ENCODE measurements at regions not wholly inside any gene's neighbourhood (a gene's known extent, or its start where the extent isn't known, plus 50 kb on each side); places are given as distances from the start of the nearest gene placed in this dataset.

DNA sequence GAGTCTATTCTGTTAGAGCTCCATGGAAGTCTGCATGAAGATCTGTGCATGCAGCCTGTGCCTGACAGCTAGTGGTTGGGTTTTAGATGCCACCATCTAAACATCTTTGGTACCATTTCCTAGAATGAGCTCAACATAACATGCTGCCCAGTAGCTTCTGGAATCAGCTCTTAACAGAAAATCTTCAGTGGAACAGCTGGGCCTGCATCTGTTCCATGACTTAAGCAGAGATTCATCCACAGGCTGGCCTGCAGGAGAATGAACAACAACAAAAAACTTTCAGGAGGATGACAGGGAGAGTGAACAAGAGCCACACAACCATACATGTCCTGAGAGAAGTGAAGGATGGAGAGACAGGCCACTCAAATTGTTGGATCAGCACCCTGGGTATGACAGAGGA lies 316.6 kb downstream of the RDH14 start:
- no peak for DNase-seq

DNA sequence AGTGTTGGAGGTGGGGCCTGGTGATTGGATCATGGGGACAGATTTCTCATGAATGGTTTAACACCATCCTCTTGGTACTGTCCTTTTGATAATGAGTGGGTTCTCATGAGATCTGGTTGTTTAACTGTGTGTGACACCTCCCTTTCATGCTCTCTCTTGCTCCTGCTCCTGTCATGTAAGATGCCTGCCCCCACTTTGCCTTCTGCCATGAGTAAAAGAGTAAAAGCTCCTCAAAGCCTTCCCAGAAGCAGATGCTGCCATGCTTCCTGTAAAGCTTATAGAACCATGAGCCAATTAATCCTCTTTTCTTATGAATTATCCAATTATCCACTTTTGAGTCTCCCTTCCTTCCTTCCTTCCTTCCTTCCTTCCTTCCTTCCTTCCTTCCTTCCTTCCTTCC lies 317.7 kb downstream of the RDH14 start:
- no peak for DNase-seq

DNA sequence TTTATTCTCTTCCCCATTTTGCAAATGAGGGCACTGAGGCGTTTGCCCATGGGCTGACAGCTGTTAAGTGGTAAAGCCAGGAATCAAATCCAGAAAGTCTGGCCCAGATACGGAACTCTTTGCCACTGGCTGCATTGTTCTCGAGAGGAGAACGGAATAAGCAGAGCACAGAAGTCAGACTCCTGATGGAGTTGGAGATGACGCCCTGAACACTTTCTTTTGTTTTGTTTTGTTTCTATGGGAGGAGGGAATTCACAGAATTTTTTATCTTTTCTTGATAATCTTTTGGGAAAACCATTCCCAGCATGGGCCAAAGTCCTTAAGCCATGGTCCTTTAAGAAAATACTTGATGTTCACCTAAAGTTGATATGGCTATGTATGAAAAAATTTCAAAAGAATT lies 322.2 kb downstream of the RDH14 start:
- DNase-seq: no peak

DNA sequence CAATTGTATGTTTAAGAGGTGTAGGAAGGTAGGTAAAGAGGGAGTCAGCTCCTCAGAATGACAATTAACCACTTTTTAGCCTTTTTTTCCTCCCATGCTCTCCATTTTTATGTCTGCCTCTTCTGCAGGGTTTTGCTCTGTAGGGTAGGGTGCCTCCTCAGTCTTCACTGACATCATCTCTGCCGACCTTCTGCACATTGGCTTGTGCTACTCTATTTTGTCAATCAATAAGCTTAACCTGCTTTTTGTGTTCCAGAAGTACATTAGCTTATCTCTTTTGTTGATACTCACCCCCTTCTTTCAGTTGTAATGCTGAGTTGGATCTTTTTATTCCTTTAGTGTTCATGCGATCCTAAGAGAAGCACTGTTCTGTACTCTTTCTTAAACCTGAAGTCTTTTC lies 323.2 kb downstream of the RDH14 start:
- no peak for DNase-seq

GRCh38 chr2:18232731-18233438 lies 327.6 kb downstream of the RDH14 start:
- DNase-seq: no peak

DNA sequence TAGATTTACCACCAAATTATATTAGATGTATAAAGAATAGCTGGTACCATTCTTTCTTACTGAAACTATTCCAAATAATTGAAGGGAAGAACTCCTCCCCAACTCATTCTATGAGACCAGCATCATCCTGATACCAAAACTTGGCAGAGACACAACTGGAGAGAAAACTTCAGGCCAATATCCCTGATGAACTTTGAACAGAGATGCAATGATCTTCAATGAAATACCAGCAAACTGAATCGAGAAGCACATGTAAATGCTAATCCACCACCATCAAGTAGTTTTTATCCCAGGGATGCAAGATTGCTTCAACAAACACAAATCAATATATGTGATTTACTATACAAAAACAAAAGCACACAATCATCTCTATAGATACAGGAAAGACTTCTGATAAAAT lies 329.8 kb downstream of the RDH14 start:
- DNase-seq: no peak

DNA sequence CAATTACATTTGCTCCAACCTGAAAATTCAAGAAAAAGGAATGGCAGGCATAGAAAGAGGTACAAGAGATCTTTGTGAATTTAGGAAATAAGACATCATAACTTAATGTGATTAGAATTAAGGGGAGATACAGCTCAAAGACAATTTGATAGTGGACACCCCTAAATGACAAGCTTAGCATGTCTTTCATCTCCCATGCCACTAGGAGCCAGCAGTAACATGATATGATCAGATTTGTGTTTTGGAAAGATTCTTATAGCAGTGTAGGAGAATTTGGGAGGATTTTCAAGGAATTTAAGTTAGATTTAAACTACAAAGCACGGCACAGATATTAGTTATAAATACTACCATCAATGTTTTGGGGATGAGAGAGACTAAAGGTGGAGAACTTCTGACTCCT lies 340.8 kb downstream of the RDH14 start:
- DNase-seq: no peak

DNA sequence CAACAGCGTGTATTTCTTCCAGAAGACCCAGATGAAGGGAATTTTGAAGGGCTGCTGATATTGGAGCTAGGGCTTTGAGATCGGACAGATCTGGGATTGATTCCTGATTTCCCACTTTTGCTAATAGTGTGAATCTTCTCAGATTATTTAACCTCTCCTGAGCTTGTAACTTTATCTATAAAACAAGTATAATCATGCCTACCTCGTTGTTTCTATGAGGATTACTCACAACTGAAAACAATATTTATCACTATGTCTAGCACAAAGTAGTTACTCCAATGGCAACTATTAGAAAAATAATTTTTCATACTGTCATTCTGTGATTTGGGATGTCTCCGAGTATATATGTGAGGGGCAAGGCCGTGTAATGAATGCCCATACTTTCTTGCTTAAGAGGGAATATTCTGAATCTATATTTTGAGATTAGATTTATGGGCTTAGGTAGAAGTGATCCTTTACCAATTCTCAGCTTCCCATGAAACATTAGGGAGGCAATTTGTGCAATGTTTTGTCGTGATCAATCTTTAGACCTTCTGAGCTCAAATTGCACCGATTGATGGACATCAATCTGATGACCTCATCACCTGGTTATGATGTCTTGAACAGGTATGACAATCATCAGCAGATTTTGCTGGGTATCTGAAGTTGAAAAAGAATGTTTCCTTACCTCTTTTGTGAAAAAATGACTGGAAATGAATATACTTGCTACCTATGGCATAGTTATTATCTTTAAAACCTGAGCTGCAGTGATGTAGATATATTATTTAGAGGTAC lies 339.9 kb downstream of the KCNS3 start:
- no peak for DNase-seq

DNA sequence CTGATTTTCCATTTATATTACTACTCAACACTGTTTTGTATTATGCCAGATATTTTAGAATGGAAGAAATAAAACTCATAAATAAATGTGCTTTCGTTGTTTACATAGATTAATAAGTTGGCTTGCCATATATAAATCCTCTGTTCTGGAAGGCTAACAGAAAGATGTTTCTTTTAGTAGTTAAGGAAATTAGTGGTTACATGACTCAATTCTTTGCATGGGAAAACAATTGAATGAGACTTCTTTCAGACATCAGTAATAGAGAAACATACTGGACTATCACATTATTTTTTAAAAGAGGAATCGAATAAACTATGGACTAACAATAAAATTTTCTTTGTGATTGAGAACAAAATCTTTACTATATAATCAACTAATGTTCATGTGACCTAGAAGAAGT lies 336.5 kb downstream of the KCNS3 start:
- DNase-seq: no peak

DNA sequence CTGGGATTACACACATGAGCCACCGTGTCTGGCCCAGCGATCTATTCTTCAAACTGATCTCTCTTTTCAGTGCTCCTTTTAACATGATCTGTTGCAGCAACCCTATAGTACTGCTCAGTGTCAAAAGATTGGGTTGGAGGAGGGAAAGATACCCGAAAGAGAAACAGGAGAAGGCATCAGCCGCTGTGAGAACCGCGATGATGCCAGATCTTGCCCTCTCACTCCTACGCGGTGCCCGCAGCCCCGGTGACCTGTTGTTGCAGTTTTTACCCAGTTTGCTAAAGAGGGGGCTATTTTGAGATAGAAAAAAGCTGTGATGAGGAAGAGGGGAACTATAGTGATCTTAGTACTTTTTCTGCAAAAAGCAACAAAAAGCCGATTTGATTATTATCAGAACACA lies 335.5 kb downstream of the KCNS3 start:
- DNase-seq: no peak

- no peak for DNase-seq
These were observed 331.6 kb downstream of the KCNS3 start for GRCh38 chr2:18209934-18210639.

DNA sequence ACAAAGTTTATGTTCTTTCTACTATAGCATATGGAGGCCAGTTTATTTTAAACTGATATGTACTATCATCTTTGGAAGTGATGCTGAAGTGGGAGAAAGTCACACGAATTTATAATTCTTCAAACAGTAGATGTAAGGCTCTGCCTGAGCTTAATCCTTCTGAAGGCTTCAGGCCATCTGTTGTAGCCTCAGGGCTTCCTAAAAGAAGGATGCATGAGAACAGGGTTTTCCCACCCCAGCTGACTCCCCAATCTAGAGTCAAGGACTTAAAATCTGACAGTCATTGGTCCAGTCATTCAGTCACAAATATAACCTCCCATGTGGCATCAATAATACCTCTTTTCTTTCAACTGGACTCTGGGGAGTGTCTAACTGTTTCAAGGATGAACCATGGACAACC lies 330.5 kb downstream of the KCNS3 start:
- no peak for DNase-seq

DNA sequence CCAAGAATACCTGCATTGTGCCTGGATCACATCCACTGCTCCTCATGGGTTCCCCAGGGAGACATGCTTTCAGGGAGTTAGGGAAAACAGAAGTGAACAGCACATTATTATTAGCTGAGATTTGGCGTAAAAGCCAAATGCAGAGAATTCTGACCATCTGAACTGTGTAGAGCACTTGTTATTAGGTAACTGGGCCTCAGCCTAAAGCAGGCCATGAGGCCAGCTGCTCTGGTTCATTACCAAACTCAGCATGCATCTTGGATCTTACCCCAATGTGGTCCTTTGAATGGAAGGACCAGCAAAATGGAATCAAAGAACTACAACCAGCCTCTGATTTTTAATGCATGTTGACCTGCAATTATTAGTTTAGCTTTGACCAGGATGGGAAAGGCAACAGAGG lies 322.3 kb downstream of the KCNS3 start:
- DNase-seq: no peak

- DNase-seq: no peak
These were observed 320.2 kb downstream of the KCNS3 start for GRCh38 chr2:18198677-18199076.

DNA sequence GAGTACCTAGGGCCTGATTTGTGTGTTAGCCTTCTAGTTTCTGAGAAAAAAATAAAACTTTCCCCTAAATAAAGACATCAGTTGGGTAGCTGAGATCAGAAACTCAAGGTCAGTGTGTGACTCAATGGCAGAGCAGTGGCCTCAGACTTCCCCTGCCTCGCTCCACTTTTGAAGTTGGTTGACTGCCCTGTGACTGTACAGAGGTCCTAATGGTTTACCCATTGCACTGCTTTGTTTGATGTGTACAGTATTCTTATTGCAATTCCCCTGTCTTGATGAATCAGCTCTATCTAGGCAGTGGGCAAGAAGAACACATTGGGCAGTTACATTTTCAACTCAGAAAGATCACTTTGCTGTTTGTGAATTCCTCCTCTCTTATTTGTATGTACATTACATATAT lies 315.7 kb downstream of the KCNS3 start:
- no peak for DNase-seq

DNA sequence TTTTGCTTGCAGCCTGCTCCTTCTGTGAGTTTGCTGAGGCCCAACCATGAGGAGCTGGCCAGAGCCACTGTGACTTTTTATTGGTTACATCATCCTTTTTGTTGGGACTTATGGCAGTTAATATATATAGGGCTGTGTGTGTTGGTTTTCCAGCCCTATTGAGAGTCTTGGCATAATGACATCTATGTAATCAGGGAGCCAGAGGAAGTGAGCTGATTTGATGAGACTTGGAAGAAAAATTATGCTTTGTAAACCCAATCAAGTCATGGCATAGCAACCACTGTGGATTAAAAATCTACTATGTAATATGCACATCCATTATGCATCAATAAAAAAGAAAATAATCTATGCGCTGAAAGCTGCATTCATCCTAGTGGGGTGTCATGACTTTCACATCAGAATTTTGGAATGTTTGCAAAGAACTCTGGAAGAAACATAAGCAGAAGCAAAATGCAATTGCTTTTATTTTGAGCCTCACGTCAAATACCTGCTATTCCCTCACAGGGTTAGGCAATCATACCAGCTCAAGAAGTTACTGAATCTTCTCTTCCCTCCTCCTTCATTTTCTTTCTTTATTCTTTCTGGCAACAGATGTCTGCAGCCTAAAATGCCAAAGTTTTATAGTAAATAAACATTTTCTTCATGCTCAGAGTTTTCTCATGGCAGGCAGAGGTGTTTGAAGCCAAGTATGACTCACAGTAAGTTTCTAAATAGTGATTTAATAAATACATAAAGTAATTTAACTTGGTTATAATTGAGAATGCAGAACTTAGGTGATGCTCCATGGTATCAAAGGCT lies 308.5 kb downstream of the KCNS3 start:
- no peak for DNase-seq

GRCh38 chr2:18182861-18183260 lies 304.4 kb downstream of the KCNS3 start:
- DNase-seq: no peak

- DNase-seq: no peak
These were observed 302.4 kb downstream of the KCNS3 start for GRCh38 chr2:18180912-18181311.

GRCh38 chr2:18180031-18180610 lies 301.7 kb downstream of the KCNS3 start:
- no peak for DNase-seq

DNA sequence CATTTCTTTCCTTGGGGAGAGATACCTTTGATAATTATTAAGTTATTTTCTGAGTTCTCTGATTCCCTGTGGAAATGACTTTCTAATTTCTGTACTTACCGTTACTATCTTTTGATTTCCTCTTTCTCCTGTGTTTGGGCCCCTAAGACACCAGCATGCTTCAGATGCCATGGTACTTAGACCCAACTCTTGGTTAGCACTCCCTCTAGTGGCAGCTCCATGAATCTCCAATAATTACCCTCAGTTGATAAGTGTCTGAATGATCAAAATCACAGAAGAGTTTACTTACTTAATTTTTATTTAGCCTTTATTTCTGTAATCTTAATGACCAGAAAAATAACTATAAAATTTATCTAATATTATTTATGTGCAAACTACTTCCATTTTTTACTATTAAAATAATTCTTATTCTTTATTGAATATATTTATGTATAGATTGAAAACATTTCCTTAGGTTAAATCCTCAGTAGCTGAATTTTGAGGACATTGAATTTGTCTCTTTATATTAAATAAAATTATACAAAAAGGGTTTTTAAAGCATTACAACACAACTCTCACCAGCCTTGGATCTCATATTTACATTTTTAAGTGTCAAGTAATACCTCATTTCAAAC lies 300.4 kb downstream of the KCNS3 start:
- DNase-seq: no peak

- no peak for DNase-seq
These were observed 298.3 kb downstream of the KCNS3 start for GRCh38 chr2:18176679-18177215.

- DNase-seq: no peak
These were observed 294.1 kb downstream of the KCNS3 start for GRCh38 chr2:18172607-18173006.

All from activated naive CD4-positive, alpha-beta T cell treated with anti-CD3 and anti-CD28 coated beads, Interleukin-2, amount 50 U/mL, for 16 hours (primary cell).